Right lung (tissue), 2 donors: ENCODE measurements at regions not wholly inside any gene's neighbourhood (a gene's known extent, or its start where the extent isn't known, plus 50 kb on each side); places are given as distances from the start of the nearest gene placed in this dataset.
A peak's percentile ranks its signal among the peaks of the same experiment; 100 is the strongest.

Source experiments
- DNase-seq, 2 donors: peaks; one replicate each; pipeline ENCODE4 v3.0.0-alpha.2; 2013

GRCh38 chr9:38286357-38286756 lies 106.1 kb upstream of the ALDH1B1 start:
- no peak for DNase-seq

- DNase-seq, result no peak
Observed at GRCh38 chr9:38285236-38285635, 107.3 kb upstream of the ALDH1B1 start.

- no peak for DNase-seq
Observed at GRCh38 chr9:38284588-38285051, 107.9 kb upstream of the ALDH1B1 start.

GRCh38 chr9:38284039-38284575 lies 108.4 kb upstream of the ALDH1B1 start:
- DNase-seq, result no peak

GRCh38 chr9:38282756-38283155 lies 109.7 kb upstream of the ALDH1B1 start:
- no peak for DNase-seq

GRCh38 chr9:38281917-38282316 lies 110.6 kb upstream of the ALDH1B1 start:
- DNase-seq, result no peak

GRCh38 chr9:38281196-38281595 lies 111.3 kb upstream of the ALDH1B1 start:
- no peak for DNase-seq

GRCh38 chr9:38280251-38280800 lies 112.2 kb upstream of the ALDH1B1 start:
- DNase-seq, result no peak

- DNase-seq, result no peak
Observed at GRCh38 chr9:38278931-38279679, 113.4 kb upstream of the ALDH1B1 start.

- DNase-seq, result no peak
Observed at GRCh38 chr9:38278457-38278856, 114.0 kb upstream of the ALDH1B1 start.

- no peak for DNase-seq
Observed at GRCh38 chr9:38277601-38278200, 114.8 kb upstream of the ALDH1B1 start.

- no peak for DNase-seq
Observed at GRCh38 chr9:38276771-38277439, 115.6 kb upstream of the ALDH1B1 start.

GRCh38 chr9:38274800-38275199 lies 117.7 kb upstream of the ALDH1B1 start:
- no peak for DNase-seq

GRCh38 chr9:38272710-38273109 lies 119.8 kb upstream of the ALDH1B1 start:
- no peak for DNase-seq

- no peak for DNase-seq
Observed at GRCh38 chr9:38271666-38272241, 120.7 kb upstream of the ALDH1B1 start.

- DNase-seq, result no peak
Observed at GRCh38 chr9:38269775-38270174, 122.7 kb upstream of the ALDH1B1 start.

- DNase-seq, result peak in 1 of 2 donors; percentile 2
Observed at GRCh38 chr9:38263532-38263931, 129.0 kb upstream of the ALDH1B1 start.

GRCh38 chr9:38259519-38260218 lies 132.8 kb upstream of the ALDH1B1 start:
- no peak for DNase-seq

GRCh38 chr9:38259056-38259455 lies 133.4 kb upstream of the ALDH1B1 start:
- DNase-seq, result no peak

- DNase-seq, result no peak
Observed at GRCh38 chr9:38257626-38258215, 134.8 kb upstream of the ALDH1B1 start.

- DNase-seq, result no peak
Observed at GRCh38 chr9:38256461-38256860, 136.0 kb upstream of the ALDH1B1 start.
